ENCODE measurements at regions not wholly inside any gene's neighbourhood (a gene's known extent, or its start where the extent isn't known, plus 50 kb on each side); places are given as distances from the start of the nearest gene placed in this dataset.

GRCh38 chr1:217968085-217968484, 317.0 kb upstream of the RRP15 start:
- SMC1A ChIA-PET (ENCODE audit: uncharacterized antibody, unreplicated experiment) = no interaction called here
- H4K20me1 ChIP-seq (ENCODE audit: control insufficient read depth, insufficient read depth) = no peaks in the 10 kb centered on the region
- no peaks in the 10 kb centered on the region for H3K36me3 ChIP-seq (ENCODE audit: control insufficient read depth in 2 of 2, insufficient read depth in 2 of 2, low read length in 1 of 2)
- RAD21 ChIA-PET (ENCODE audit: unreplicated experiment) = no interaction called here
- no peak for ATAC-seq
- no peak for DNase-seq (ENCODE audit: low read depth, low spot score)
- H3K79me2 ChIP-seq (ENCODE audit: control insufficient read depth, insufficient read depth, low read length) = no peaks in the 10 kb centered on the region
- H3K27ac ChIP-seq (ENCODE audit: control insufficient read depth, insufficient read depth) = no peak overlapping the region
- H3K9ac ChIP-seq (ENCODE audit: control insufficient read depth, insufficient read depth, low read length) = no peak overlapping the region
- TF ChIP-seq CUX1 (IDR thresholded peaks at IDR 0.05; ENCODE audit: insufficient replicate concordance, low read depth, low read length) = no peak
- no peak for TF ChIP-seq GABPA (IDR thresholded peaks at IDR 0.05; ENCODE audit: low read depth)
- TF ChIP-seq CREB1 (IDR thresholded peaks at IDR 0.05; ENCODE audit: low read depth) = no peak
- no peak for TF ChIP-seq ZBED1 (IDR thresholded peaks at IDR 0.05; ENCODE audit: borderline replicate concordance)
- TF ChIP-seq EZH2 (IDR thresholded peaks at IDR 0.05; ENCODE audit: borderline replicate concordance, control insufficient read depth, low read depth, low read length) = no peak
- TF ChIP-seq, protein P1, sequence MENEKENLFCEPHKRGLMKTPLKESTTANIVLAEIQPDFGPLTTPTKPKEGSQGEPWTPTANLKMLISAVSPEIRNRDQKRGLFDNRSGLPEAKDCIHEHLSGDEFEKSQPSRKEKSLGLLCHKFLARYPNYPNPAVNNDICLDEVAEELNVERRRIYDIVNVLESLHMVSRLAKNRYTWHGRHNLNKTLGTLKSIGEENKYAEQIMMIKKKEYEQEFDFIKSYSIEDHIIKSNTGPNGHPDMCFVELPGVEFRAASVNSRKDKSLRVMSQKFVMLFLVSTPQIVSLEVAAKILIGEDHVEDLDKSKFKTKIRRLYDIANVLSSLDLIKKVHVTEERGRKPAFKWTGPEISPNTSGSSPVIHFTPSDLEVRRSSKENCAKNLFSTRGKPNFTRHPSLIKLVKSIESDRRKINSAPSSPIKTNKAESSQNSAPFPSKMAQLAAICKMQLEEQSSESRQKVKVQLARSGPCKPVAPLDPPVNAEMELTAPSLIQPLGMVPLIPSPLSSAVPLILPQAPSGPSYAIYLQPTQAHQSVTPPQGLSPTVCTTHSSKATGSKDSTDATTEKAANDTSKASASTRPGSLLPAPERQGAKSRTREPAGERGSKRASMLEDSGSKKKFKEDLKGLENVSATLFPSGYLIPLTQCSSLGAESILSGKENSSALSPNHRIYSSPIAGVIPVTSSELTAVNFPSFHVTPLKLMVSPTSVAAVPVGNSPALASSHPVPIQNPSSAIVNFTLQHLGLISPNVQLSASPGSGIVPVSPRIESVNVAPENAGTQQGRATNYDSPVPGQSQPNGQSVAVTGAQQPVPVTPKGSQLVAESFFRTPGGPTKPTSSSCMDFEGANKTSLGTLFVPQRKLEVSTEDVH (IDR thresholded peaks at IDR 0.05; ENCODE audit: low read depth, partially characterized antibody) = no peak
- TF ChIP-seq FOXK2 (IDR thresholded peaks at IDR 0.05) = no peak
- TF ChIP-seq IKZF1 (conservative IDR thresholded peaks at IDR 0.05) = no peak
- H3K4me2 ChIP-seq (ENCODE audit: control insufficient read depth, insufficient read depth) = no peak overlapping the region
- H3K4me3 ChIP-seq = no peak overlapping the region
- in situ Hi-C loops (cut with MboI) (no loop called here), intact Hi-C loops (cut with micrococcal nuclease; ENCODE audit: unreplicated experiment) (no loop called here)
- FAIRE-seq = no peak
- POLR2A ChIA-PET = no interaction called here
- 20% methylated on average over 7 of the region's 7 CpGs for WGBS (ENCODE audit: insufficient coverage, insufficient replicate concordance, low lambda C conversion rate, missing lambda C conversion rate)
- H3K4me1 ChIP-seq (ENCODE audit: control insufficient read depth, insufficient read depth, low read length) = no peaks in the 10 kb centered on the region
- no TSS peak for BruUV-seq (replicated peaks)
- CTCF ChIA-PET = no interaction called here
- no peaks in the 10 kb centered on the region; a peak in 1 of 4 replicates for H3K27me3 ChIP-seq (replicated peaks in 1 of 2; ENCODE audit: control insufficient read depth in 2 of 2, insufficient read depth in 2 of 2, low read length in 1 of 2)
- H2AFZ ChIP-seq (ENCODE audit: control insufficient read depth, low read depth, low read length) = no peak overlapping the region
- H3K9me3 ChIP-seq (replicated peaks; ENCODE audit: control insufficient read depth, insufficient read depth, low read length) = no peaks in the 10 kb centered on the region; the same call in 2 of the 3 replicates
